Stimulated activated CD8-positive, alpha-beta memory T cell treated with anti-CD3 and anti-CD28 coated beads, Interleukin-2, amount 100 ng/mL, for 1 hour (primary cell): ENCODE measurements at regions not wholly inside any gene's neighbourhood (a gene's known extent, or its start where the extent isn't known, plus 50 kb on each side); places are given as distances from the start of the nearest gene placed in this dataset.
"Not testable (repeated sequence)": the region's sequence is repeated elsewhere in the genome, so short reads cannot be mapped to it uniquely, and the experiment has no call there.

Source experiments
- DNase-seq, 2 donors: peaks; one replicate each; pipeline ENCODE4 v3.0.0-alpha.2; 2020; ENCODE audit warnings: low read depth in 2 of 2

DNA sequence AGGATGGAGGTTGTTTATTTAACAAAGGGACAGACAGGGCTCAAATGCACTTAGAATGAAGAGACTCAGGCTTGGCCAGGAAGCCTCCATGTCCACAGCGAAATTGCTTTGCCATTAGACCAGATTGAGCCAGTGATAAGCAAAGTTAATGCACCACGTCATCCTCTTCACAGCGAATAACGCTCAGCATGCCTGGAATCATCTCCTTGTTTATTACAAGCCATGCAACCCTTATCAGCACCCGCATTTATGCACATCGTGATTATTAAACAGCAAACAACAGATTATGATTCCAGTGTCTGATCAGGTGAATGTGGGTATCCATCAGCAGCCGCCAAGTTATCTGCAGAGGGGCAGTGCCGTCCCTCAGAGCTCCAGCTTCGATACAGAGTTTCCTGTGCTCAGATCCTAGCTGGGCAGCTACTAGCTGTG is 175.0 kb upstream of the TMEM132C start:
- DNase-seq = no peak

DNA sequence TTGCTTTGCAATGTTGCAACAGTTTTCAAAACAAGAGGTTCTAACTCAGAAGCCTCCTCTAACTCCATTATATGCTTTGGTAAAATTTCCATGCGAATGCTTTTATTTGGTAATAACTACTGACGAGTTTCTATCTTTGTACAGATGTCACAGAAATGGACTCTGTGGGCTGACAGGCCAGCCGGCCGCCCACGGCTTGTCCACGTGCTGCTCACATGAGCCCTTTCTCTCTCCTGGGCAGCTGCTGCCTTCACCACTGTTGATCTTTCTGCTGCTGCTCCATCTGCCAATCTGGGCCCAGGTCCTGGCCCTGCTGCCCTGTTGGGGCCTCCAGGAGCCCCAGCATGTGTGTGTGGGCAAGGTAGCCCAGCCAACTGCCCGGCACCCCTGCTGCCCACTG is 168.2 kb upstream of the TMEM132C start:
- no peak for DNase-seq

DNA sequence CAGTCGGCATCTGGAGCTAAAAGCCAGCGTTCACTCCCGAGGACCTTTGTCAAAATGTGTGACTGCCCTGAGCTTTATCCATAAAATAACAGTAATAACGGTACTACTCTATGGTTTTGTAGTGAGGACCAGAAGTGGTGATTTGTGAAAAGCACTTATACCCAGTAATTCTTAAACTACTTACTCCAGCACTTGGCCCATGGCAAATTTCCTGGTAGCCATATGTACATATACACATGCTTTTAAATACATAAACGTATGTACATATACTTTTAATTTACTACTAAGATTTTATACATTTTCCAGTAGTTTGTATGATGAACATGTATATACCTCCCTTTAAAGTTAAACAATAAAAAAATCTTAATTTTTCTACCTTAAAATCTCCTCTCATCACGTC is 163.8 kb upstream of the TMEM132C start:
- no peak for DNase-seq

DNA sequence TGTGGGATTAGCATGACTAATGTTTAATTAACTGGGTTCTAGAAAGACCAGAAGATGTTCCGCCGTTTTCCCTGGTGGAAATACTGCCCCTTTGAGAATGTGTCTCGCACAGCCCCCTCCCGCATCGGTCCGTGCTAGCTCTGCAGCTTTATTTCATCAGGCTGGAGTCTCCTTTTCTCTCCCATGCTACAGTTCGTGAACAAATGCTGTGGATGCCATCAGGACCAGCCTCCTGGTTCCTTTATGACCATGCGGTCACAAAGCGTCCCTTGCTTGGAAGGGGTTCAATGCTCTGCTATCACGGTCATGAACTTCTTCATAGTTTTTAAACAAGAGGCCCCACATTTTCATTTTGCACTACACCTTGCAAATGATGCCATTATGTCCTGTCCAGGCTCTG is 157.7 kb upstream of the TMEM132C start:
- no peak for DNase-seq

DNA sequence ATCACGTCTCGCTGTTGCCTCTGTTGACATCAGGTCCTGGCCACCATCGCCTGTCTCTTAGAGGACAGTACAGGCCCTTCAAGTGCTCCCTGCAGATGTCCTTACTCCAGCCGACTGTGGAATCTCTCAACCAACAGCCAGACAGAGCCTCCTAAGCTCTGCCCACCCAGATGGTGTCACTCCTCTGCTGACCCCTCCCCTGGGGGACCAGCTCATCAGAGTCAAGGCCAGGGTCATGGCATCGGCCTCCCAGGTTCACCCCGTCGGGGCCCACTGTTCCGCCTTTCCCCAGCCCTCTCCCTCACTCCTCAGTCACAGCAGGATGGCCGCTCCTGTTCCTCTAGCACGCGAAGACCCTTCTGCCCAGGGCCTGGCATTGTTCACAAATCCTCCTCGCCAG is 157.3 kb upstream of the TMEM132C start:
- no peak for DNase-seq

GRCh38 chr12:128111333-128111732 is 155.6 kb upstream of the TMEM132C start:
- no peak for DNase-seq

DNA sequence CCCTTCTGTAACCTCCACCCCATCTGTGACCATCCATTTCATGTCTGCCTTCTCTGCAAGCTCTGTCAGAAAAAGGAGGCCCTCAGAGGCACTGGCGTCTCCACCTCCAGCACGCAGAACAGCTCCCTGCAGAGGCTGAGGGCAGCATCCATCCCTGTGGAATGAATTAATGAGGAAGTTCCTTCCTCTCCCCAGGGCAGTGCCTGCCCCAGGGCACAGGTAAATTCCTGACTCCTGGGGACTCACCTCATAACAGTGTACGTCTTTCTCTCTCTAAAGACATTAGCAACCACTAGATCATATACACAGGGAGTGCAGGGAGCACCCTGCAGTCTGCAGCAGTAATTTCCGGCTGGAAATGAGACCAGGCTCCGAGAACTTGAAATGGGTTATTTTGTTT is 155.0 kb upstream of the TMEM132C start:
- DNase-seq = no peak

GRCh38 chr12:128113250-128113649 is 153.7 kb upstream of the TMEM132C start:
- not testable (repeated sequence) for DNase-seq

DNA sequence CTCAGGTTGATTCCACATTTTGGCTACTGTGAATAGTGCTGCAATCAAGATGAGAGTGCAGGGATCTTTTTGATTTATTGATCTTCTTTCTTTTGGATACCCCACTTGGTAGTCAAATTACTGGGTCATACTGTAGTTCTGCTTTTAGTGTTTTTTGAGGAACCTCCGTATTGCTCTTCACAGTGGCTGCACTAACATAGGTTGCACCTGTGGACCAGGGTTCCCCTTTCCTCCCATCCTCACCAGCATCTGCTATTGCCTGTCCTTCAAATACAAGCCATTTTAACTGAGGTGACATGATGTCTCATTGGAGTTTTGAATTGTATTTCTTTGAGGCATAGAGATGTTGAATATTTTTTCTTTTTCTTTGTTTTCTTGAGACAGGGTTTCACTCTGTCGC is 152.5 kb upstream of the TMEM132C start:
- DNase-seq = no peak

- no peak for DNase-seq
These were observed 150.4 kb upstream of the TMEM132C start for GRCh38 chr12:128116537-128116936.

DNA sequence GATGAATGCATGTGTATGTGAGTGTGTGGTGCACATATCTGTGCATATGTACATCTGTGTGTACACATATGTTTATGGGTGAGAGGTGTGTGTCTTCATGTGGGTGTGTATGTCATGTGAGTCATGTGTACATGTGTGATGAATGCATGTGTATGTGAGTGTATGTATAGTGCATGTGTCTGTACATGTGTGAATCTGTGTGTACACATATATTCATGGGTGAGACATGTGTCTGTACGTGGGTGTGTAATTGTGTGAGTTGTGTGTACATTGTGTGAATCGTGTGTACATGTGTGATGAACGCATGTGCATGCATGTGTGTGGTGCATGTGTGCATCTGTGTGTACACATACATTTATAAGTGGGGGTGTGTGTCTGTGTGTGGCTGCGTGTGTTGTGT is 146.9 kb upstream of the TMEM132C start:
- no peak for DNase-seq

- no peak for DNase-seq
These were observed 145.5 kb upstream of the TMEM132C start for GRCh38 chr12:128121424-128121823.

GRCh38 chr12:128123096-128123495 is 143.9 kb upstream of the TMEM132C start:
- no peak for DNase-seq

DNA sequence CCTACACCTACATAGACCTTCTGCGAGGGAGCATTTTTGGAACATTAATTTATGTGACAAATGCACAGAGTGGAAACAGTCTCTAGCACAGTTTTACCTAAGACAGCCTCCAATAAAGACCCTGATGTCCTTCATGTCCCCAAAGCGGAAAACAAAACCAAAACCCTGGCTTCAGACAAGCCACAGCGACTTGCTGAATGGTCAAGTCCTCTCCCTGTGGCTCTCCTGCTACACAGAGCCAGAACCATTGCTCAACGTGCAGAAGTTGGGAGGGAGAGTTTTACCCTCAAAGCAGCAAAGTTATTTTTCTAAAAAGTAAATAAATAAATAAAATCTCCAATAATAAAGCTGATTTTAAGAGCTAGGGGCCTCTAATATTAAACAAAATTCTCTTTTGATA is 135.0 kb upstream of the TMEM132C start:
- DNase-seq = no peak

GRCh38 chr12:128133321-128134073 is 133.5 kb upstream of the TMEM132C start:
- DNase-seq = no peak

- DNase-seq = no peak
These were observed 129.8 kb upstream of the TMEM132C start for GRCh38 chr12:128137140-128137539.

GRCh38 chr12:128138125-128138524 is 128.8 kb upstream of the TMEM132C start:
- DNase-seq = no peak

DNA sequence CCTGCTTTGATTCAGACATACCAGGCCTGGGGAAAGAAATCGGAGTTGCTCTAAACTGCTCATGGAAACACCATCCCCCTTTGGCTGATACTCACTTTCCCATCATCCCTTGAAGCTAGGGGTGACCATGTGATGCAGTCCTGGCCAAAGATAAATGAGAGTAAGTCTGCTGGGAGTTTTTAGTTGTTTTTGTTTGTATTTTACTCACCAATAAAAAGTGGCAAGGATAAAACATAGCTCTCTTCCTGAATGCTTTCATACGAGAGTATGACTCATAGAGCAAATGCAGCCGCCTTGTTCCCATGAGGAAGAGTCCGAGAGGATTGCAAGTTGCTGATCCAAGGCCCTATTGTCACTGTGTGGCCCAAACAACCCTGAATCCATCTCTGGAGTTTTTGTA is 126.4 kb upstream of the TMEM132C start:
- no peak for DNase-seq

- DNase-seq = no peak
These were observed 116.0 kb upstream of the TMEM132C start for GRCh38 chr12:128150961-128151360.

GRCh38 chr12:128155571-128155970 is 111.4 kb upstream of the TMEM132C start:
- DNase-seq = no peak

DNA sequence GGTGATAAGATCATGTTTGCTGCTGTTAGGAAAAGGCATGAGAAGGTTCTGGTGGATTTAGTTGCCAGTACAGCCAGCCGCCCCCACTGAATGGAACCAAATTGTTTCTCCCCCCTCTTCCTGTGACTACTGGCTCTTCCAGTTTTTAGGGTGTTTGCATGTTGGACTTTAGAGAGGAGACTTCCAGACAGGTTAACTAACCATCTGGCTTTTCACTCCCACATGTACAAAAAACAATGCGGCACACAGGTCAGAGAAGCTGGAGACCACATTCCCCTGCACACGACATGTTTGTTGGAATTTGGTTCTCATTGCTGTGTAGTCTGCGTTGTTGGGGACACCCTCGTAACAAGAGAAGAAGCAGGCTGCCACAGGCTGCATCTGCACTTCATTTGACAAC is 103.9 kb upstream of the TMEM132C start:
- no peak for DNase-seq

- DNase-seq = no peak
These were observed 102.4 kb upstream of the TMEM132C start for GRCh38 chr12:128164533-128164932.

DNA sequence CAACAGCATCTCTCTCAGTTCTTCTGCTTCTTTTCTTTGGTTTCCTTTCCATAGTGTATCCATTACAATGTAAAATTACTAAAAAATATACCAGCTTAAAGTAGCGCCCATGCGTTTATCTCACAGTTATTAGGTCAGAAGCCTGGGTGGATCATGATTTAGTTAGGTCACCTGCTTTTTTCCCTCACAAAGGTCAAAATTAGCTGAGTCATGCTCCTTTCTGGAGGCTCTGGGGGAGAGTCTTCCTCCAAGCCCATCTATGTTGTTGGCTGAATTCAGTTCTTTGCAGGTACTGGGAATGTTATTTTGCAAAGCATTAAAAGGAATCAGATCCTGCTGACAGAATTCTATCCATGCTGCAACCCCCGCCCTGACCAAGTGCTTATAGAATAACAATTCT is 101.6 kb upstream of the TMEM132C start:
- DNase-seq = no peak

- no peak for DNase-seq
These were observed 98.7 kb upstream of the TMEM132C start for GRCh38 chr12:128168273-128168672.
